ENCODE measurements at regions not wholly inside any gene's neighbourhood (a gene's known extent, or its start where the extent isn't known, plus 50 kb on each side); places are given as distances from the start of the nearest gene placed in this dataset.

GRCh38 chr13:34862311-34862710 lies 79.8 kb upstream of the NBEA start:
- peaks cover 0 to 1% (median 0%) of the 10 kb centered on the region in 3 donors for H3K27me3 Mint-ChIP-seq (ENCODE audit: low read depth in 3 of 3)
- no peaks in the 10 kb centered on the region for H3K79me2 ChIP-seq (ENCODE audit: insufficient read depth, low read length)
- DNase-seq: no peak
- H4K20me1 ChIP-seq (ENCODE audit: insufficient read depth, low read length): no peaks in the 10 kb centered on the region
- no peaks in the 10 kb centered on the region for H3K36me3 Mint-ChIP-seq
- no peaks in the 10 kb centered on the region for H3K27me3 ChIP-seq (ENCODE audit: control insufficient read depth in 2 of 2, insufficient read depth in 2 of 2, low read length in 2 of 2)
- intact Hi-C loops (cut with micrococcal nuclease): no loop called here
- H3K4me3 ChIP-seq (replicated peaks in 1 of 3; ENCODE audit: low read depth in 2 of 3, low read length in 3 of 3): no peak overlapping the region
- H3K36me3 ChIP-seq (replicated peaks in 1 of 2; ENCODE audit: control insufficient read depth in 1 of 2, insufficient read depth in 2 of 2, low read length in 2 of 2): no peaks in the 10 kb centered on the region
- TF ChIP-seq, protein P1, sequence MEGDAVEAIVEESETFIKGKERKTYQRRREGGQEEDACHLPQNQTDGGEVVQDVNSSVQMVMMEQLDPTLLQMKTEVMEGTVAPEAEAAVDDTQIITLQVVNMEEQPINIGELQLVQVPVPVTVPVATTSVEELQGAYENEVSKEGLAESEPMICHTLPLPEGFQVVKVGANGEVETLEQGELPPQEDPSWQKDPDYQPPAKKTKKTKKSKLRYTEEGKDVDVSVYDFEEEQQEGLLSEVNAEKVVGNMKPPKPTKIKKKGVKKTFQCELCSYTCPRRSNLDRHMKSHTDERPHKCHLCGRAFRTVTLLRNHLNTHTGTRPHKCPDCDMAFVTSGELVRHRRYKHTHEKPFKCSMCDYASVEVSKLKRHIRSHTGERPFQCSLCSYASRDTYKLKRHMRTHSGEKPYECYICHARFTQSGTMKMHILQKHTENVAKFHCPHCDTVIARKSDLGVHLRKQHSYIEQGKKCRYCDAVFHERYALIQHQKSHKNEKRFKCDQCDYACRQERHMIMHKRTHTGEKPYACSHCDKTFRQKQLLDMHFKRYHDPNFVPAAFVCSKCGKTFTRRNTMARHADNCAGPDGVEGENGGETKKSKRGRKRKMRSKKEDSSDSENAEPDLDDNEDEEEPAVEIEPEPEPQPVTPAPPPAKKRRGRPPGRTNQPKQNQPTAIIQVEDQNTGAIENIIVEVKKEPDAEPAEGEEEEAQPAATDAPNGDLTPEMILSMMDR (IDR thresholded peaks at IDR 0.05): no peak
- no peaks in the 10 kb centered on the region for H3K4me1 Mint-ChIP-seq
- no peaks in the 10 kb centered on the region for H3K4me1 ChIP-seq (ENCODE audit: control insufficient read depth in 1 of 2, insufficient read depth in 2 of 2, low read length in 2 of 2)
- no peak overlapping the region for H3K27ac ChIP-seq (ENCODE audit: low read depth in 1 of 2, low read length in 2 of 2)
- H3K27ac Mint-ChIP-seq: no peak overlapping the region
- H3K9me3 Mint-ChIP-seq: peaks cover 0 to 7% (median 4%) of the 10 kb centered on the region in 7 donors
- no peak overlapping the region for H3K4me2 ChIP-seq (replicated peaks; ENCODE audit: extremely low read depth, low read length, poor library complexity, severe bottlenecking)
- no peak overlapping the region for H2AFZ ChIP-seq (ENCODE audit: insufficient read depth, low read depth, low read length, poor library complexity, severe bottlenecking)
- H3K9ac ChIP-seq (ENCODE audit: insufficient read depth, low read length, poor library complexity, severe bottlenecking): no peak overlapping the region
- WGBS (ENCODE audit: insufficient coverage): no CpG with 5 or more reads among the region's 2 CpGs
- H3K4me3 Mint-ChIP-seq: no peak overlapping the region
- H3K9me3 ChIP-seq (replicated peaks in 1 of 2; ENCODE audit: control insufficient read depth in 1 of 2, insufficient read depth in 1 of 2, low read length in 2 of 2): peaks cover 0 to 4% of the 10 kb centered on the region in 2 donors

DNA sequence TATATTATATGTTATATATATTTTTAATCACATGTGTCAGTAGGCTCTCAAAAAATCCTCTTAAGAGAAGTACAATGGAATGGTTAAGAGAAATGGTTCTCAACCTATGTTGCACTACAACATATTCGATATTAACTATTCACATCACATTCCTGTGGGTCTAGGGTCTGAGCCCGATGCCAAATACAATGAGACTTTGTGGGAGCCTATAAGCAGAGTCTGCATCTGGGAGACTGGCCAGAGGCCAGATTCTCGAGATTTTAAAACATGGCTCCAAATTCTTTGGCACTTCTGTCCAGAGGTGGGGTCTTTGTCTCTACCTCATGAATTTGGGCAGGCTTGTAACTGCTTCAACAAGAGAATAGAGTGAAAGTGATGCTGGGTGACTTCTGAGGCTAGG lies 79.4 kb upstream of the NBEA start:
- peaks cover 0 to 1% (median 0%) of the 10 kb centered on the region in 3 donors for H3K27me3 Mint-ChIP-seq (ENCODE audit: low read depth in 3 of 3)
- H3K4me1 Mint-ChIP-seq: no peaks in the 10 kb centered on the region
- H3K4me3 Mint-ChIP-seq: no peak overlapping the region
- Histone ChIP-seq H4K20me1 (ENCODE audit: insufficient read depth, low read length) (no peaks in the 10 kb centered on the region), H3K9ac (ENCODE audit: insufficient read depth, low read length, poor library complexity, severe bottlenecking) (no peak overlapping the region), H2AFZ (ENCODE audit: insufficient read depth, low read depth, low read length, poor library complexity, severe bottlenecking) (no peak overlapping the region), H3K4me2 (replicated peaks; ENCODE audit: extremely low read depth, low read length, poor library complexity, severe bottlenecking) (no peak overlapping the region), H3K4me1 (ENCODE audit: control insufficient read depth in 1 of 2, insufficient read depth in 2 of 2, low read length in 2 of 2) (no peaks in the 10 kb centered on the region), H3K27me3 (ENCODE audit: control insufficient read depth in 2 of 2, insufficient read depth in 2 of 2, low read length in 2 of 2) (no peaks in the 10 kb centered on the region), H3K4me3 (replicated peaks in 1 of 3; ENCODE audit: low read depth in 2 of 3, low read length in 3 of 3) (no peak overlapping the region), H3K9me3 (replicated peaks in 1 of 2; ENCODE audit: control insufficient read depth in 1 of 2, insufficient read depth in 1 of 2, low read length in 2 of 2) (peaks cover 0 to 4% of the 10 kb centered on the region in 2 donors), H3K79me2 (ENCODE audit: insufficient read depth, low read length) (no peaks in the 10 kb centered on the region), H3K36me3 (replicated peaks in 1 of 2; ENCODE audit: control insufficient read depth in 1 of 2, insufficient read depth in 2 of 2, low read length in 2 of 2) (no peaks in the 10 kb centered on the region), H3K27ac (ENCODE audit: low read depth in 1 of 2, low read length in 2 of 2) (no peak overlapping the region)
- DNase-seq: no peak
- no peaks in the 10 kb centered on the region for H3K36me3 Mint-ChIP-seq
- H3K9me3 Mint-ChIP-seq: peaks cover 0 to 7% (median 4%) of the 10 kb centered on the region in 7 donors
- intact Hi-C loops (cut with micrococcal nuclease): no loop called here
- WGBS (ENCODE audit: insufficient coverage): 75% methylated on average over 2 of the region's 3 CpGs
- no peak overlapping the region for H3K27ac Mint-ChIP-seq
- TF ChIP-seq, protein P1 (IDR thresholded peaks at IDR 0.05): no peak
